Mesothelial cell of epicardium (in vitro differentiated cells): ENCODE measurements at regions not wholly inside any gene's neighbourhood (a gene's known extent, or its start where the extent isn't known, plus 50 kb on each side); places are given as distances from the start of the nearest gene placed in this dataset.
"Not testable (repeated sequence)": the region's sequence is repeated elsewhere in the genome, so short reads cannot be mapped to it uniquely, and the experiment has no call there.

Source experiments
- DNase-seq, 2 experiments: peaks; one replicate each; pipeline ENCODE4 v3.0.0; 2021; ENCODE audit warnings: low spot score in 2 of 2; ENCODE audit not compliant: unreplicated experiment in 2 of 2
- H3K27ac Mint-ChIP-seq: 2 replicates; pipeline ENCODE4 v1.8.0; 2021; ENCODE audit warnings: mixed read lengths
- H3K27me3 Mint-ChIP-seq: 2 replicates; pipeline ENCODE4 v1.8.0; 2021; ENCODE audit warnings: low read depth, mixed read lengths
- H3K36me3 Mint-ChIP-seq: 2 replicates; pipeline ENCODE4 v1.8.0; 2021; ENCODE audit warnings: mixed read lengths
- H3K4me1 Mint-ChIP-seq: 2 replicates; pipeline ENCODE4 v1.8.0; 2021; ENCODE audit warnings: mixed read lengths
- H3K4me3 Mint-ChIP-seq: 2 replicates; pipeline ENCODE4 v1.8.0; 2021; ENCODE audit warnings: mild to moderate bottlenecking, moderate library complexity, mixed read lengths
- H3K9me3 Mint-ChIP-seq: 2 replicates; pipeline ENCODE4 v1.8.0; 2021; ENCODE audit warnings: mixed read lengths
- CTCF ChIP-seq: fragments of 200-600 bp; sonication (generic); IDR thresholded peaks from one replicate; pipeline ENCODE4 v1.5.0; 2021; ENCODE audit warnings: antibody characterized with exemption; ENCODE audit not compliant: unreplicated experiment

GRCh38 chrX:124260845-124261244, 71.6 kb upstream of the TEX13D start:
- H3K36me3 Mint-ChIP-seq, result no peaks in the 10 kb centered on the region
- H3K27ac Mint-ChIP-seq, result no peak overlapping the region
- no peak for TF ChIP-seq CTCF
- no peaks in the 10 kb centered on the region for H3K27me3 Mint-ChIP-seq
- no peak overlapping the region for H3K4me3 Mint-ChIP-seq
- no peaks in the 10 kb centered on the region for H3K4me1 Mint-ChIP-seq
- H3K9me3 Mint-ChIP-seq, result no peaks in the 10 kb centered on the region
- no peak for DNase-seq

GRCh38 chrX:124263743-124264142, 68.7 kb upstream of the TEX13D start:
- Mint-ChIP-seq H3K4me3 (no peak overlapping the region), H3K9me3 (no peaks in the 10 kb centered on the region), H3K36me3 (no peaks in the 10 kb centered on the region), H3K4me1 (no peaks in the 10 kb centered on the region), H3K27ac (no peak overlapping the region), H3K27me3 (no peaks in the 10 kb centered on the region)
- DNase-seq, result no peak
- no peak for TF ChIP-seq CTCF

GRCh38 chrX:124268099-124268498, 64.4 kb upstream of the TEX13D start:
- Mint-ChIP-seq H3K4me3 (no peak overlapping the region), H3K4me1 (no peaks in the 10 kb centered on the region), H3K27me3 (no peaks in the 10 kb centered on the region), H3K36me3 (no peaks in the 10 kb centered on the region), H3K9me3 (peaks cover 5% of the 10 kb centered on the region), H3K27ac (no peak overlapping the region)
- no peak for TF ChIP-seq CTCF
- DNase-seq, result no peak

GRCh38 chrX:124269881-124270280, 62.6 kb upstream of the TEX13D start:
- no peak for TF ChIP-seq CTCF

GRCh38 chrX:124271599-124271998, 60.9 kb upstream of the TEX13D start:
- not testable (repeated sequence) for H3K27me3 Mint-ChIP-seq, H3K36me3 Mint-ChIP-seq, H3K9me3 Mint-ChIP-seq, H3K4me1 Mint-ChIP-seq, DNase-seq, H3K4me3 Mint-ChIP-seq, H3K27ac Mint-ChIP-seq

More at GRCh38 chrX:124269881-124270280, 62.6 kb upstream of the TEX13D start:
- Mint-ChIP-seq H3K4me3 (no peak overlapping the region), H3K9me3 (peaks cover 5% of the 10 kb centered on the region), H3K27me3 (no peaks in the 10 kb centered on the region), H3K27ac (no peak overlapping the region), H3K36me3 (no peaks in the 10 kb centered on the region), H3K4me1 (no peaks in the 10 kb centered on the region)
- DNase-seq, result no peak

GRCh38 chrX:124272370-124272982, 60.0 kb upstream of the TEX13D start:
- H3K27ac Mint-ChIP-seq, result no peak overlapping the region

More at GRCh38 chrX:124272370-124272982, 60.0 kb upstream of the TEX13D start:
- H3K36me3 Mint-ChIP-seq, result no peaks in the 10 kb centered on the region
- no peak overlapping the region for H3K4me3 Mint-ChIP-seq
- H3K27me3 Mint-ChIP-seq, result no peaks in the 10 kb centered on the region
- no peaks in the 10 kb centered on the region for H3K4me1 Mint-ChIP-seq
- H3K9me3 Mint-ChIP-seq, result peaks cover 5% of the 10 kb centered on the region
- DNase-seq, result no peak
- no peak for TF ChIP-seq CTCF
